Vagina (tissue), 2 donors: ENCODE measurements at regions not wholly inside any gene's neighbourhood (a gene's known extent, or its start where the extent isn't known, plus 50 kb on each side); places are given as distances from the start of the nearest gene placed in this dataset.

Experiments used
- POLR2A ChIP-seq, 2 donors: fragments of 450-650 bp; IDR thresholded peaks; one replicate each; pipeline ENCODE4 v1.6.1; 2017; ENCODE audit warnings: antibody characterized with exemption in 2 of 2, mild to moderate bottlenecking in 2 of 2, moderate library complexity in 2 of 2
- POLR2AphosphoS5 ChIP-seq, 2 donors: sonication (generic); formaldehyde crosslinking; IDR thresholded peaks; one replicate each; pipeline ENCODE4 v1.9.0; 2017; ENCODE audit warnings: antibody characterized with exemption in 2 of 2, mild to moderate bottlenecking in 2 of 2, low read depth in 1 of 2; ENCODE audit not compliant: insufficient read depth in 1 of 2
- TF ChIP-seq, protein P1 (sequence below), 3 experiments: fragments of 450-650 bp in 2 of 3; fragments of 200-600 bp in 1 of 3; sonication (generic) in 1 of 3; IDR thresholded peaks; one replicate each; pipeline ENCODE4 v1.5.1; 2017 to 2019; ENCODE audit warnings: antibody characterized with exemption in 3 of 3, mild to moderate bottlenecking in 2 of 3, moderate library complexity in 2 of 3

DNA sequence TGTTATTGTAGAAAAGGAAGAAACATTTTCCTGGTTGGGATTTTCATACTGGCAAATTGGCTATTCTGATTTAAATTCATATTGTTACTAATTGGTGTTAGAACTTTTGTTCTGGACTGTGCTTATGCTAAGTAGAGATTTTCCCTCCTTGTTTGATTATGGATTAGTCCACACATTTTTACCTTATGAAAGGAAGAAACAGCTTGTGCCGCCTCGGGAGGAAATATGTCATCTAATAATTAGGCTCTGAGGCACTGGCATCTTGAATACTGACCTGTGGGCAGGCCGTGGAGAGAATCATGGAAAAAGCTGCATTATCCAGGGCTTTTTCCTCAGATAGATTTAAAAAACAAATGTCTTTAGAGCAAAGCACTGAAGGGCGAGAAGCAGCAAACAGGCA, 344.3 kb upstream of the TBL1XR1 start:
- TF ChIP-seq, protein P1, sequence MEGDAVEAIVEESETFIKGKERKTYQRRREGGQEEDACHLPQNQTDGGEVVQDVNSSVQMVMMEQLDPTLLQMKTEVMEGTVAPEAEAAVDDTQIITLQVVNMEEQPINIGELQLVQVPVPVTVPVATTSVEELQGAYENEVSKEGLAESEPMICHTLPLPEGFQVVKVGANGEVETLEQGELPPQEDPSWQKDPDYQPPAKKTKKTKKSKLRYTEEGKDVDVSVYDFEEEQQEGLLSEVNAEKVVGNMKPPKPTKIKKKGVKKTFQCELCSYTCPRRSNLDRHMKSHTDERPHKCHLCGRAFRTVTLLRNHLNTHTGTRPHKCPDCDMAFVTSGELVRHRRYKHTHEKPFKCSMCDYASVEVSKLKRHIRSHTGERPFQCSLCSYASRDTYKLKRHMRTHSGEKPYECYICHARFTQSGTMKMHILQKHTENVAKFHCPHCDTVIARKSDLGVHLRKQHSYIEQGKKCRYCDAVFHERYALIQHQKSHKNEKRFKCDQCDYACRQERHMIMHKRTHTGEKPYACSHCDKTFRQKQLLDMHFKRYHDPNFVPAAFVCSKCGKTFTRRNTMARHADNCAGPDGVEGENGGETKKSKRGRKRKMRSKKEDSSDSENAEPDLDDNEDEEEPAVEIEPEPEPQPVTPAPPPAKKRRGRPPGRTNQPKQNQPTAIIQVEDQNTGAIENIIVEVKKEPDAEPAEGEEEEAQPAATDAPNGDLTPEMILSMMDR (IDR thresholded peaks at IDR 0.05), result no peak
- no peak for TF ChIP-seq POLR2A (IDR thresholded peaks at IDR 0.05)
- TF ChIP-seq POLR2AphosphoS5 (IDR thresholded peaks at IDR 0.05; ENCODE audit: insufficient read depth in 1 of 2, low read depth in 1 of 2), result no peak
